ENCODE measurements at regions not wholly inside any gene's neighbourhood (a gene's known extent, or its start where the extent isn't known, plus 50 kb on each side); places are given as distances from the start of the nearest gene placed in this dataset.

- no peak for DNase-seq
These were observed 71.8 kb upstream of the FOXP4 start for GRCh38 chr6:41474213-41474933.

DNA sequence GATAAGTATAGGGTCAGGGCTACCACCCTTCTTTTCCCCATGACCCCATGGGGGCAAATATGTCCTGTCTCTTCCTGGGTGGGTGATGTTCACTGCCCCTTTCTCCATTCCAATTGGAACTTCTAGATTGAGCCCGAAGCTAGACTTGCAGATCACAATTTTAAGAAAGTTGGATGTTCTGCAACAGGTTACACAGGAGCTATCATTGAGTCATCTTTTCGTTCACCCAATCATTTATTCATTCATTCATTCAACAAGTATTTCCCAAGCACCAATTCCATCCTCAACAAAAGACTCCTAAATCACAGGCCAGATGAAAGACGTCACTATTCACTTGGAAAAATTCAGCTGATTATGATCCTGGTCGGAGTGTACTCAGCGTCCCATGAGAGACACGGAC lies 71.0 kb upstream of the FOXP4 start:
- no peak for DNase-seq

DNA sequence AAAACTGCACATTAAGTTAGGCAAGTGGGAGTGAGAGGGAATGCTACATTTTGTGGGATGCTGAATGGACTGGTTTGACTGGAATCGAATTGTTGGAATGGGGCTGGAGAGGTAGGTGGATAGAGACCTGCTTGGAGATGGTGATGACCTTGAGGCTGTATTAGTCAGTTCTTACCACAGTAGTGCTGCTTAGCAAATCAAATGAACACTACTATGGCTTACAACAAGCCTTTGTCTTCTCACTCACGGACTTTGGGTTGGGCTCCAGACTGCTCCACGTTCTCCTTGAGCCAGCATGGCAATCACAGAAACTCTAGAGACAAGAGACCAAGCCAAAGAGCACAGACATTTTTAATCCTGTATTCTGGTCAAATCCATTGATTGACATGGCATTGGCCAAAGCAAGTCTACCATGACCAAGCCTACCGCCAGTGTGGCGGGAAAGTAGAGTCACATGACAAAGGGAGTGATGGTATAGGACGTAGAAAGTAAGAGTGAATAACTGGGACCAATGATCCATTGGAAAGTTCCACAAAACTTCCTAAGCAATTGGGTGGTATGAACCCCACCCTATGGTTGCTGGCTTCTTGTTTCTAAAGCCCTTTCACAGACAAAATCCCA lies 70.3 kb upstream of the FOXP4 start:
- no peak for DNase-seq

- no peak for DNase-seq
These were observed 69.8 kb upstream of the FOXP4 start for GRCh38 chr6:41476401-41476800.

GRCh38 chr6:41477572-41477971 lies 68.6 kb upstream of the FOXP4 start:
- no peak for DNase-seq

- no peak for DNase-seq
These were observed 62.2 kb upstream of the FOXP4 start for GRCh38 chr6:41483943-41484342.

DNA sequence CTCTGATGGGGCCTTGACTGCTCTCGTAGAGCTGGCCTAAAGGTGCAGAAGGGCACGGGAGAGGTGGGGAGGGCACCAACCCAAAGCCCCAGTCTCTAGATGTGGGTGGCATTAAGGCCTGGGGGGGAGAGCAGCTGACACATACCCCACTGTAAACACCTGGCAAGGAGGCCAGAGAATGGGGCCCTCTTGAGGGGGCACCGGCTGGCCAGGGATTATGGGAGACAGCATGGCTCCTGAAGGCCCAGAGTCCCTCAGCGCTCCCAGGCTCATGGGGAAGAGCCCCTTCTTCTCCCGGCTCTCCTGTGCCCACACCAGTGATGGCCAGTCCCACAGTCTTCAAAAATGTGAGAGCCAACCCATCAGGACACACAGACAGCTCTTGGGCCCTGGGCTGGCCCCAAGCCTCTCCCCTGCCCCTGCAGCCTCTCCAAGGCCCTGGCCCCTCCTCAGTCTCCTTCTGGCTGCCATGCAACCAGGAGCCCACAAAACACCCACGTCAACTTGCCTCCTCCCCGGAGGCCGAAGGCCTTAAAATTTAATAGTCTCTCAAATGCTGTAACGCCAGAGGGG lies 58.2 kb upstream of the FOXP4 start:
- DNase-seq = no peak

DNA sequence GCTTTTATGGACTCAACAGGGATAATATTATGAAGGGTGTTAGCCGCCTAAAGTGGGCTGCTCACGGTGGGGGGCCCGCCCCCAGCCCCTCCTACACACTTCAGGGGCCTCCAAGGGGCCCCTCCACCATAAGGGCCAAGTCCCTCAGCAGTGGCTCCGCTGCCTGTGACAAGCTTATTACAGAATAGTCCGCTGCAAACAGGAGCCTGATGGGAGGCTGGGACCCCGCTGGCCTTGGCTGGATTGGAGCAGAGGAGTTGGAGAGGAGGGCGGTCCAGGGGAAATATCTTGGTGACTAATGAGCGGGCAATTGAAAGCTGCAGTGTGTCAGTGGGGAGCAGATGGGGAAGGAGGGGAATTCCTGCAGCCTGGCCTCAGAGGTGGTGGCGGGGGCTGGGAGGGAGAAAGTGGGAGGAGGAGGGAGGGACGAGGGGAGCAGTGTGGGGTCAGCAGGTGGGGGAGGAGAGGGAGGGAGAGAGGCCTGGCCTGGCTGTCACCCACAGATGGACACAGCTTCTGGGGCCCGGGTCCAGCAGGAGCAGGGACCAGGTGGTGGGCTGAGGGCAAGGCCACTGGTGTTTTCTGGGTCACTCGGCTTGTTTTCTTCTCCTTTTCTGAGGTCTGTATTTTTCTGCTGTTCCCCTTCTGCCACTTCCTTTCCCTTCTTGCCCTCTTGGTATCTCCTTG lies 57.6 kb upstream of the FOXP4 start:
- no peak for DNase-seq

GRCh38 chr6:41489120-41489851 lies 56.9 kb upstream of the FOXP4 start:
- DNase-seq = no peak

DNA sequence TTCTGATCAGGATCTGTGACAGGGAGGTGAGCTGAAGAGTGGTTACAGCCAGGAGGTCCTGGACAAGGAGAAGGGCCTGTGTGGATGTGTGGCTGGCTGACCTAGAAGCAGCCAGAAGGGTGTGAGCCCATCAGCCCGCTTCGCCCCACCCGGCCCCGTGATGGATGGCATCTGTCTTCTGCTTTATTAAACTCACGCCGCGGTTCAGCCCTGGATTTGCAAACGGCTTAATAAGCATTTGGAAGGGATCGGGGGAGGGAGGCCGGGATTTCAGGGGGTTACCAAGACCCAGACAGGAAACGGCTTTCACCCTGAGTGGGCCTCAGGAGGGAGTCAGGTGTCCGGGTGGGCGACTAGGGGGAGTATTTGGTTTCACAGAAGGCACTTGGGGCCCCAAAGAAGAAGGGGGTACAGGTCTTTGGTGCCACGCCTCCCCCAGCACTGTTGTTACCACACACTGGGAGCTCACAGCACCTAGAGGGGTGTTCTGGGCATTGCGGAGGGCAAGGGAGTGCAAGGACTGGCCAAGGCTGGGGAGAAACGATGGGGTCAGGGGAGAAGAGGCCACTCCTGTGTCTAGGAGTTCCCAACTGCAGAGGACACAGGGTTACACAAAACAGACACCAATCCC lies 53.8 kb upstream of the FOXP4 start:
- no peak for DNase-seq

DNA sequence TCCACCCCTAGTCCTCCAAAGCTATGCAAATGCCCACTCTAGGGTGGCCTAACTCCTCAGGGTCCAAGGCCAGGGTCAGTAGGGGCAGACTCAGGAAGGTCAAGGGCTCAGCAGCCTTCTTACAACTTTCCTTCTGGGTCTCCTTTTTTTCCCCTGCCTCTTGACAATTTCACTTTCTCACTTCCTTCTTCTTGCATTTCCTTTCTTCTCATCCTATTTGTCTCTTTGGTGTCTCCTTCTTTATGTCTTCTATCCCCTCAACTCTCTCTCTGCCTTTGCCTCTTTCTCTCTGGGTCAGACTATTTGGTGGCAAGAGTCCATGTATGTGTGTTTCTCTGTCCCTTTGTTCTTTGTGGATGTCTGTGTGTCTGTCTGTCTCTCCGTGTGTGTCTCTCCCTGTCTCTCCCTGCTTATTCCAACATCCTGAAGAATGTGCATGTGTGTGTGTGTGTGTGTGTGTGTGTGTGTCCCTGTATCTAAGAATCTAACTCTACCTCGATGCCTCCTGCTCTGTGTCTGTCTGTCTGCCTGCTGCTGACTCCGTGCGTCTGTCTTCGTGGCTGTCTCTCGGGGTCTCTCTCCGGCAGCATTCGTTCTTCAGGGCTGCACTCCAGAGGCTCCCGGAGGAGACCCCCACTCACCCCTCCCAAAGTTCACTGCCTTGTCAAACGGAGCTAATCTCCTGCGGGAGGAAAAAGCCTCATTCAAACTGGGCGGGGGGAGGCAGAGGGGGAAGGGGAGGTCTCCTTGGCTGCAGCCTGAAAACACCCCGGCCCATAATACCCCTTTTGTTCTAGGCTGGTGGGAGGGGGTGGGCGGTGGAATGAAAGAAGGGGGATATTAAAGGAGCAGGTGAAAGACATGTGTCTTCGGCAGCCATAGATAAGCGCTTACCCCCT lies 51.7 kb upstream of the FOXP4 start:
- DNase-seq = no peak

All from NCI-H1048 (cell line).